SK-N-SH (cell line): ENCODE measurements at regions not wholly inside any gene's neighbourhood (a gene's known extent, or its start where the extent isn't known, plus 50 kb on each side); places are given as distances from the start of the nearest gene placed in this dataset.

ENCODE experiments used
- CTCF ChIA-PET: fragments of 300-600, 350-600 bp; formaldehyde crosslinking; extraction: SDS; loops from one replicate; lab custom pipeline; 2021; lab: Yijun Ruan, JAX
- POLR2A ChIA-PET: fragments of 350-600 bp; sonication (Branson Sonifier 250); formaldehyde crosslinking; extraction: SDS; loops from one replicate; lab custom pipeline; 2020; ENCODE audit warnings: antibody characterized with exemption, inconsistent platforms; lab: Yijun Ruan, JAX
- DNase-seq: peaks from one replicate; pipeline ENCODE4 v3.0.0; 2012
- H2AFZ ChIP-seq: fragments of 200-600 bp; sonication (generic); 2 replicates; pipeline ENCODE4 v1.8.1; 2016; ENCODE audit warnings: antibody characterized with exemption, mild to moderate bottlenecking, low read depth
- H3F3A ChIP-seq: fragments of 200-600 bp; sonication (generic); replicated peaks from 2 replicates; pipeline ENCODE3; 2016; ENCODE audit warnings: antibody characterized with exemption, mild to moderate bottlenecking; ENCODE audit not compliant: insufficient read depth
- H3K27ac ChIP-seq, 2 experiments: fragments of 200-500 bp in 1 of 2; fragments of 200-600 bp in 1 of 2; sonication (Bioruptor generic) in 1 of 2; sonication (generic), shearing (Covaris generic) in 1 of 2; 2 replicates each; pipeline versions ENCODE4 v1.5.1 to v1.6.1; 2014 to 2016; ENCODE audit warnings: low read depth in 2 of 2, inconsistent platforms in 1 of 2, low read length in 1 of 2, mild to moderate bottlenecking in 1 of 2, mixed read lengths in 1 of 2
- H3K27me3 ChIP-seq: fragments of 200-600 bp; sonication (generic), shearing (Covaris generic); 2 replicates; pipeline ENCODE4 v1.6.1; 2016; ENCODE audit warnings: mixed run types; ENCODE audit not compliant: insufficient read depth
- H3K36me3 ChIP-seq, 2 experiments: fragments of 200-500 bp in 1 of 2; fragments of 200-600 bp in 1 of 2; sonication (Bioruptor generic) in 1 of 2; sonication (generic) in 1 of 2; replicated peaks in 1 of 2; 2 replicates each; pipeline versions ENCODE3 to v1.5.1; 2014 to 2016; ENCODE audit warnings: low read length in 1 of 2, mild to moderate bottlenecking in 1 of 2; ENCODE audit not compliant: insufficient read depth in 2 of 2, control insufficient read depth in 1 of 2
- H3K4me1 ChIP-seq, 2 experiments: fragments of 200-500 bp in 1 of 2; fragments of 200-600 bp in 1 of 2; sonication (Bioruptor generic) in 1 of 2; sonication (generic), shearing (Covaris generic) in 1 of 2; 2 replicates each; pipeline versions ENCODE4 v1.5.1 to v1.6.1; 2014 to 2016; ENCODE audit warnings: low read depth in 1 of 2, low read length in 1 of 2, mixed run types in 1 of 2; ENCODE audit not compliant: insufficient read depth in 2 of 2, control insufficient read depth in 1 of 2
- H3K4me2 ChIP-seq: fragments of 200-600 bp; sonication (generic), shearing (Covaris generic); 2 replicates; pipeline ENCODE4 v1.6.1; 2017; ENCODE audit warnings: mixed run types
- H3K4me3 ChIP-seq, 2 experiments: fragments of 200-500 bp in 1 of 2; fragments of 200-600 bp in 1 of 2; sonication (Bioruptor generic) in 1 of 2; sonication (generic), shearing (Covaris generic) in 1 of 2; 2 replicates each; pipeline versions ENCODE4 v1.5.1 to v1.8.1; 2014 to 2016; ENCODE audit warnings: low read depth in 2 of 2, inconsistent platforms in 1 of 2, low read length in 1 of 2, mild to moderate bottlenecking in 1 of 2, mixed read lengths in 1 of 2, moderate library complexity in 1 of 2
- H3K79me2 ChIP-seq: fragments of 200-600 bp; sonication (generic); 2 replicates; pipeline ENCODE4 v1.8.1; 2017; ENCODE audit warnings: mild to moderate bottlenecking; ENCODE audit not compliant: insufficient read depth
- H3K9ac ChIP-seq: fragments of 200-600 bp; sonication (generic); 2 replicates; pipeline ENCODE4 v1.6.1; 2017; ENCODE audit warnings: mixed run types
- H3K9me2 ChIP-seq: fragments of 200-600 bp; sonication (generic); 2 replicates; pipeline ENCODE4 v1.6.1; 2017; ENCODE audit warnings: mixed run types
- H3K9me3 ChIP-seq: fragments of 200-600 bp; sonication (generic); 2 replicates; pipeline ENCODE4 v1.6.1; 2017; ENCODE audit warnings: mixed run types, mild to moderate bottlenecking, moderate library complexity
- H4K20me1 ChIP-seq: fragments of 200-600 bp; sonication (generic); 2 replicates; pipeline ENCODE4 v1.6.1; 2017; ENCODE audit warnings: mild to moderate bottlenecking, mixed run types; ENCODE audit not compliant: insufficient read depth
- CHD2 ChIP-seq: fragments of 150-350 bp; IDR thresholded peaks from 2 replicates; pipeline ENCODE4 v1.6.1; 2018; ENCODE audit warnings: low read length; ENCODE audit not compliant: partially characterized antibody
- ELF1 ChIP-seq: IDR thresholded peaks from 2 replicates; pipeline ENCODE4 v1.4.0; 2012
- EZH2phosphoT487 ChIP-seq: fragments of 200-600 bp; sonication (generic); IDR thresholded peaks from 2 replicates; pipeline ENCODE4 v1.6.1; 2017; ENCODE audit warnings: low read depth, mixed run types, mild to moderate bottlenecking, antibody characterized with exemption, moderate library complexity, borderline replicate concordance
- FOXM1 ChIP-seq: IDR thresholded peaks from 2 replicates; pipeline ENCODE4 v1.4.0; 2012; ENCODE audit warnings: low read depth, mild to moderate bottlenecking
- GATA2 ChIP-seq: sonication (generic); formaldehyde crosslinking; IDR thresholded peaks from 2 replicates; pipeline ENCODE4 v1.5.0; 2020; ENCODE audit warnings: mild to moderate bottlenecking, missing genetic modification reagents
- NFIC ChIP-seq: IDR thresholded peaks from 2 replicates; pipeline ENCODE4 v1.4.0; 2012; ENCODE audit warnings: borderline replicate concordance
- POLR2AphosphoS5 ChIP-seq: IDR thresholded peaks from 2 replicates; pipeline ENCODE4 v1.6.1; 2012; ENCODE audit warnings: low read depth, low read length
- RFX5 ChIP-seq: IDR thresholded peaks from 2 replicates; pipeline ENCODE4 v1.6.1; 2012; ENCODE audit warnings: mild to moderate bottlenecking, improper control_type of control experiment, low read length
- TCF12 ChIP-seq: IDR thresholded peaks from 2 replicates; pipeline ENCODE4 v1.4.0; 2012
- WGBS: methylation state at CpG from one replicate; pipeline ENCODE4 v1.1.6; 2017; ENCODE audit warnings: low lambda C conversion rate; 5-methylcytosine and 5-hydroxymethylcytosine counted together
- small RNA-seq, 7 experiments: library from RNA; depleted of rRNA; stranded (forward); fragments of <200 nt; gene quantifications; one replicate each; pipeline ENCODE3, GENCODE V24; 2012
- TF ChIP-seq, protein P1 (sequence below): IDR thresholded peaks from 2 replicates; pipeline ENCODE4 v1.4.0; 2012; ENCODE audit warnings: low read depth, borderline replicate concordance
- TF ChIP-seq, protein P2 (sequence below): IDR thresholded peaks from 2 replicates; pipeline ENCODE4 v1.4.0; 2012; ENCODE audit warnings: low read depth, borderline replicate concordance
- TF ChIP-seq, protein P3 (sequence below): IDR thresholded peaks from 2 replicates; pipeline ENCODE4 v1.6.1; 2012; ENCODE audit warnings: mild to moderate bottlenecking, low read depth, low read length, moderate library complexity
- TF ChIP-seq, protein P4 (sequence below): fragments of 200-600 bp; sonication (generic); IDR thresholded peaks from 2 replicates; pipeline ENCODE4 v1.6.1; 2017; ENCODE audit warnings: antibody characterized with exemption, mild to moderate bottlenecking, moderate library complexity

DNA sequence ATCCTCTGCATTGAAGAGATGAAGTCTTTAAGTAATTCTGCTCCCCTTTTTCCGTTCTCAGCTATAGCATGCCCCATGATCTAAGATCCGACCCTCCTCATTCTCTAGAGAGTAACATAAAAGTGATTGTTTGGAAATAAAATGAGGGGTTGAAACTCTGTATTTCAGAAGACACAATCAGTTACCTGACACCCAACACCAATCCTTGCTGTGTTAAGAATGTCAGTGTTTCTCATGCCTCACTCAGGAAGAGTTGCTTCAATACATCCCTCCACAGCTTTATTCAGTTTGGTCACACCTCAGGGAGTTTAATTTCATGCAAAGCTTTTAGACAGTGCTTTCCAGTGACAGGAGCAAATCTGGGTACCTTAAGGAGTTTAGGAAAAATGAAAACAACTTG, 49.9 kb upstream of the RBBP8 start:
- no peaks in the 10 kb centered on the region for H3K9me3 ChIP-seq
- TF ChIP-seq FOXM1 (no peak), GATA2 (no peak), EZH2phosphoT487 (no peak), ELF1 (no peak), CHD2 (no peak), POLR2AphosphoS5 (no peak), RFX5 (no peak), TCF12 (no peak), NFIC (no peak)
- TF ChIP-seq, protein P1, sequence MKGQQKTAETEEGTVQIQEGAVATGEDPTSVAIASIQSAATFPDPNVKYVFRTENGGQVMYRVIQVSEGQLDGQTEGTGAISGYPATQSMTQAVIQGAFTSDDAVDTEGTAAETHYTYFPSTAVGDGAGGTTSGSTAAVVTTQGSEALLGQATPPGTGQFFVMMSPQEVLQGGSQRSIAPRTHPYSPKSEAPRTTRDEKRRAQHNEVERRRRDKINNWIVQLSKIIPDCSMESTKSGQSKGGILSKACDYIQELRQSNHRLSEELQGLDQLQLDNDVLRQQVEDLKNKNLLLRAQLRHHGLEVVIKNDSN: no peak
- TF ChIP-seq, protein P2, sequence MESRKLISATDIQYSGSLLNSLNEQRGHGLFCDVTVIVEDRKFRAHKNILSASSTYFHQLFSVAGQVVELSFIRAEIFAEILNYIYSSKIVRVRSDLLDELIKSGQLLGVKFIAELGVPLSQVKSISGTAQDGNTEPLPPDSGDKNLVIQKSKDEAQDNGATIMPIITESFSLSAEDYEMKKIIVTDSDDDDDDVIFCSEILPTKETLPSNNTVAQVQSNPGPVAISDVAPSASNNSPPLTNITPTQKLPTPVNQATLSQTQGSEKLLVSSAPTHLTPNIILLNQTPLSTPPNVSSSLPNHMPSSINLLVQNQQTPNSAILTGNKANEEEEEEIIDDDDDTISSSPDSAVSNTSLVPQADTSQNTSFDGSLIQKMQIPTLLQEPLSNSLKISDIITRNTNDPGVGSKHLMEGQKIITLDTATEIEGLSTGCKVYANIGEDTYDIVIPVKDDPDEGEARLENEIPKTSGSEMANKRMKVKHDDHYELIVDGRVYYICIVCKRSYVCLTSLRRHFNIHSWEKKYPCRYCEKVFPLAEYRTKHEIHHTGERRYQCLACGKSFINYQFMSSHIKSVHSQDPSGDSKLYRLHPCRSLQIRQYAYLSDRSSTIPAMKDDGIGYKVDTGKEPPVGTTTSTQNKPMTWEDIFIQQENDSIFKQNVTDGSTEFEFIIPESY: no peak
- TF ChIP-seq, protein P3, sequence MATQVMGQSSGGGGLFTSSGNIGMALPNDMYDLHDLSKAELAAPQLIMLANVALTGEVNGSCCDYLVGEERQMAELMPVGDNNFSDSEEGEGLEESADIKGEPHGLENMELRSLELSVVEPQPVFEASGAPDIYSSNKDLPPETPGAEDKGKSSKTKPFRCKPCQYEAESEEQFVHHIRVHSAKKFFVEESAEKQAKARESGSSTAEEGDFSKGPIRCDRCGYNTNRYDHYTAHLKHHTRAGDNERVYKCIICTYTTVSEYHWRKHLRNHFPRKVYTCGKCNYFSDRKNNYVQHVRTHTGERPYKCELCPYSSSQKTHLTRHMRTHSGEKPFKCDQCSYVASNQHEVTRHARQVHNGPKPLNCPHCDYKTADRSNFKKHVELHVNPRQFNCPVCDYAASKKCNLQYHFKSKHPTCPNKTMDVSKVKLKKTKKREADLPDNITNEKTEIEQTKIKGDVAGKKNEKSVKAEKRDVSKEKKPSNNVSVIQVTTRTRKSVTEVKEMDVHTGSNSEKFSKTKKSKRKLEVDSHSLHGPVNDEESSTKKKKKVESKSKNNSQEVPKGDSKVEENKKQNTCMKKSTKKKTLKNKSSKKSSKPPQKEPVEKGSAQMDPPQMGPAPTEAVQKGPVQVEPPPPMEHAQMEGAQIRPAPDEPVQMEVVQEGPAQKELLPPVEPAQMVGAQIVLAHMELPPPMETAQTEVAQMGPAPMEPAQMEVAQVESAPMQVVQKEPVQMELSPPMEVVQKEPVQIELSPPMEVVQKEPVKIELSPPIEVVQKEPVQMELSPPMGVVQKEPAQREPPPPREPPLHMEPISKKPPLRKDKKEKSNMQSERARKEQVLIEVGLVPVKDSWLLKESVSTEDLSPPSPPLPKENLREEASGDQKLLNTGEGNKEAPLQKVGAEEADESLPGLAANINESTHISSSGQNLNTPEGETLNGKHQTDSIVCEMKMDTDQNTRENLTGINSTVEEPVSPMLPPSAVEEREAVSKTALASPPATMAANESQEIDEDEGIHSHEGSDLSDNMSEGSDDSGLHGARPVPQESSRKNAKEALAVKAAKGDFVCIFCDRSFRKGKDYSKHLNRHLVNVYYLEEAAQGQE: no peak
- TF ChIP-seq, protein P4, sequence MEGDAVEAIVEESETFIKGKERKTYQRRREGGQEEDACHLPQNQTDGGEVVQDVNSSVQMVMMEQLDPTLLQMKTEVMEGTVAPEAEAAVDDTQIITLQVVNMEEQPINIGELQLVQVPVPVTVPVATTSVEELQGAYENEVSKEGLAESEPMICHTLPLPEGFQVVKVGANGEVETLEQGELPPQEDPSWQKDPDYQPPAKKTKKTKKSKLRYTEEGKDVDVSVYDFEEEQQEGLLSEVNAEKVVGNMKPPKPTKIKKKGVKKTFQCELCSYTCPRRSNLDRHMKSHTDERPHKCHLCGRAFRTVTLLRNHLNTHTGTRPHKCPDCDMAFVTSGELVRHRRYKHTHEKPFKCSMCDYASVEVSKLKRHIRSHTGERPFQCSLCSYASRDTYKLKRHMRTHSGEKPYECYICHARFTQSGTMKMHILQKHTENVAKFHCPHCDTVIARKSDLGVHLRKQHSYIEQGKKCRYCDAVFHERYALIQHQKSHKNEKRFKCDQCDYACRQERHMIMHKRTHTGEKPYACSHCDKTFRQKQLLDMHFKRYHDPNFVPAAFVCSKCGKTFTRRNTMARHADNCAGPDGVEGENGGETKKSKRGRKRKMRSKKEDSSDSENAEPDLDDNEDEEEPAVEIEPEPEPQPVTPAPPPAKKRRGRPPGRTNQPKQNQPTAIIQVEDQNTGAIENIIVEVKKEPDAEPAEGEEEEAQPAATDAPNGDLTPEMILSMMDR: no peak
- TF ChIP-seq, all 33 proteins: peak for 0
- H3K9me2 ChIP-seq: no peaks in the 10 kb centered on the region
- ChIA-PET POLR2A (no interaction called here), CTCF (interaction anchor here (0.6 to 2.2 kb wide), 3 partner anchors 10 to 50 kb away, joined by 3 to 6 read pairs (median 3); partner anchors contain the start of gene RBBP8)
- H3K27me3 ChIP-seq: no peaks in the 10 kb centered on the region
- H3K79me2 ChIP-seq: no peaks in the 10 kb centered on the region
- H2AFZ ChIP-seq: no peak overlapping the region
- H3K36me3 ChIP-seq: no peaks in the 10 kb centered on the region
- no peak overlapping the region for H3K9ac ChIP-seq
- no peaks in the 10 kb centered on the region for H3F3A ChIP-seq
- no peaks in the 10 kb centered on the region for H4K20me1 ChIP-seq
- no peaks in the 10 kb centered on the region for H3K4me1 ChIP-seq
- no peak for DNase-seq
- no peak overlapping the region for H3K27ac ChIP-seq
- no peak overlapping the region for H3K4me3 ChIP-seq
- no peak overlapping the region for H3K4me2 ChIP-seq
- WGBS: 50% methylated on average over 2 of the region's 2 CpGs

Small RNA genes lying in the stretch of these regions (small RNA-seq; reads per million reads assigned to genes)
- gene RNU6-1032P: 0 to 1.0 (median 0.10) reads per million in 7 experiments
